GM19438 (cell line): ENCODE measurements at regions not wholly inside any gene's neighbourhood (a gene's known extent, or its start where the extent isn't known, plus 50 kb on each side); places are given as distances from the start of the nearest gene placed in this dataset.

Source experiments
- ATAC-seq: cut with Tn5 transposase; IDR thresholded peaks from one replicate; pipeline ENCODE4 v1.9.1; 2021; ENCODE audit warnings: low read depth; ENCODE audit not compliant: unreplicated experiment

DNA sequence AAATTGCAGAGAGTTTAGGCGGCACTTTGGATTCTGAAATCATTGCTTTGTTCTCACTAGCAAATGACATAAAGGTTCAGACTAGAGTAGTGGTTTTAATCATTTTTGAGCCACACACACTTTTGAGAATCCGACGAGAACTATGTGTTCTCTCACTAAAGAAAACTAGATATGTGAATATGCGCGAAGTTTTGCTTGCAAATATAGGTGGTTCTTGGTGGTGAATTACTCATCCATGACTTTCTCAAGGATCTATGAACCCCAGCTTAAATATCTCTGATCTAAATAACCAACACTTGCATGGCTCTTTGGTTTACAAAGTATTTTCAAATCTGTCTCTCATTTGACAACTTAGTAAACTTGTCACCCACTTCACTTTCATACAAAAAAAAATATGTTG is 54.8 kb downstream of the NOG start:
- ATAC-seq, result no peak

DNA sequence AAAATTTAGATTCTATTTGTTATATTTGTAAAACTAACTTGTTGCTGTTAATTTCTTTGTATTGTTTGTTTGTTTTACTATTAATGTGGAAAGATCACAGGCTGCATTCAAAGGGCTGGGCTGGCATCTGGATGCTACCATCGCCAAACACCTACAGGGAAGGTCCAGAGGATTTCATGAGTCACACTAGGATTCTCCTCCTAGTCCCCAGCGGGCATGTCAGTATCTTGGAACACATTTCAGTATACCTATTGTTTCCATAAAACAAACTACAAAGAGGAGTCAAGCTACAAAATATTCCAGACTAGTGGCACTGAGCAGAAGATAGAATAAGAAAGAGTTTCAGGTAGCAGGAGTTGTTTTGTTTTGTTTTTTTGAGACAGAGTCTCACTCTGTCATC is 55.3 kb downstream of the NOG start:
- ATAC-seq, result no peak

DNA sequence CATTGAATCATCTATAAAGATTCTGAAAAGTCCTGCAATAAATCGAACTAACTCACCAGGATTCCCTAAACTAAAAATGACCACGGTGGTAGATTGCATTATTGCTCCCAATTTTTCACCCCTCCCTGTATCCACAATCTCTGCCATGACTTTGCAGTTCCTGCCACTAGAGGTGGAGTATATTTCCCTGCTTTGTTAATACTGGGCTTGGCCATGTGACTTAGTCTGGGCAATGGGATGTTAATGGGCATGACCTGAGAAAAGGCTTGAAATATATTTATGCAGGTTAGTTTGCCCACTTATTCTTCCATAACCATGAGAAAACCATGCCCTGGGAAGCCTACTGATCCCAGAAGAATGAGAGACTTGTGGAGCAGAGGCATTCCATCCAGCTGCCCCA is 59.1 kb downstream of the NOG start:
- no peak for ATAC-seq

DNA sequence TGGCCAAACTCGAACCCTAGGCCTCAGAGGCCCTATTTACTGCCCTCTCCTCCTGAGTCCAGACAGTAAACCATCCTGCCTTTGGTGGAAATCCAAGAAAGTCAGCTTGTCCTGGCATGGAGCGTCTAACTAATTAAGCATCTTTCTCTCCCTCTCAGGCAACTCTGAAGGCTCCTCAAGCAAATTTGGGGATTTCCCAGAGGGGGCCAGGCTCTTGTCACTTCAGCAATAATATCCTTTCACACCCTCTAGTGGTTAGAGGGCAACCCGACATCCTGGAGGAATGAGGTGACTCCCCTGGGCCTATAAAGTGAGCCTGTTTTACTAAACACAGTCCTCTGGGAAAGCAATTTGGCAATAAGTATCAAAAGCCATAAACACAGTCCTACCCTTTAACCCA is 60.4 kb downstream of the NOG start:
- ATAC-seq, result peak; percentile 98

DNA sequence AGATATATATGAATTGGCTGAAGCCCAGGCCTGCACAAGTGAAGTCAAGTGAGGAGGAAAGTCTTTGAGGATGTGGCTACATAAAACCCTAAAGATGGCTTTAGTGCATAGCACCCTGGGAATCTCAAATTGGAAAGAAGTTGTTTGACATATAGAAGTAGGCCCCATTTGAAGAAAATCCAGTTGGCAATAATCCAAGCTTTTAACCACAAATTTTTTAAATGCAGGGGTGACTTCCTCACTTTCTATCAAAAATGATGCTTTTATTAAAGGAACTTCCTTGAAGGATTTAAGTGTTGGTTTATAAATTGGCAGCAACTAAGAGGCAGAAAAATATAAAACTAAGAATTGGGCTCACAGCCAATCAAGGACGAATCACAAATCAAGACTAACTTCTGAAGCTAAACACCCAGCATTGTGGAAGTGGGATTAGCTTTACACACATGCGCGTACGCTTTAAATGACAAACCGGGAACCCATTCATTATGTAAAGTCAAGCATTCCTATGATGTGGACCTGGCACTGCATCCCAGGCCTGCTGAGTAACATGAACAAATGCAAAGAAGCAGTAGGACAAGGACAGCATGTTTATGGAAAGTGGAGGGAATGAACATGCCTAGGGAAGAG is 63.3 kb downstream of the NOG start:
- ATAC-seq, result no peak

DNA sequence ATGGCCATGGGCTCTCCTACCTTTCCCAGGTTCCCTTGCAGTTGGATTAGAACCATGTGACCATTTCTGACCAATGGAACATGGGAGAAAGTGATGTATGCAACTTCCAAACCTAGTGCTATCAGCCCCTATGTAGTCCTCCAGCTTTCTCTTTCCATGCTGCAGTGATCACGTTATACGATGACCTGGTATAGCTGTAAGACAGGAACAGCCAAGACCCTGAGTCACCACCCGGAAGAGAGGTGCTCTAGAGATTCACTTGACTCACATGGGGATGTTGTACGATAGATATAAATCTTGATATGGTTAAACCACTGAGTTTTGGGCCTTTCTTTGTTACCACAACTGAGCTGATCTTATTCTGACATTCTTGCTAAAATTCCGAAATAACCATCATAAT is 65.1 kb downstream of the NOG start:
- no peak for ATAC-seq

DNA sequence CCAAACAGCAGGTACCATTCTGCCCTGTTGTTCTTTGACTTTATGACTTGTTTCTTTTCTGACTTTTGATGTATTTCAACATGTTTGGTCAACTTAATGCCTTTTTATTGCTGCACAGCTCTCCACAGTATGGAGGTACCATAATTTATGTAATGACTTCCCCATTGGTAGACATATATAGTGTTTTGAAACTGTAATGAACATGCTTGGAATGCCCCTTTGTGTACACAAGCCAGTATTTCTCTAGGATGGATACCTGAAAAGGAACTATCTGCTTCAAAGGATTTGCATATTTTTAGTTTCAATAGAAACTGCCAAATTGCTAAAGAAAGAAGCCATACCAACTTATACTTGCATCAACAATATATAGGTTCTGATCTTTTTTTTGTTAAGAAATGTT is 66.1 kb downstream of the NOG start:
- ATAC-seq, result no peak

DNA sequence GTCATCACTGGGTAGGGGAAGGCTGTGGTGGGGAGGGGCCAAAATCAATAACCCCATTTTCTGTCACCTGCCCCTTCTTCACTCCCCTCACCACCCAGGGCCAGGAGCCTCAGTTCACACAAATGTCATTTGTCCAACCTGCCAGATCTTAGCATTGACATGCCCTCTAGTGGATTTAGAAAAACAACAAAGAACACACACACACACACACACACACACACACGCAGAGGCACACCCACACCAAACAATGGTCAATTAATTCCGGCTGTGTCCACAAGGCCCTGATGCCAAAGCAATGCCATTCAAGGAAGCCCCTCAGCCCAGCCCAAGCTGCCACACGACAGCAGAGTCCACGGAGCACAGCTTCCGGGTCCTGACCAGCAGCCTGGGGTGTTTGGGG is 68.4 kb downstream of the NOG start:
- no peak for ATAC-seq

DNA sequence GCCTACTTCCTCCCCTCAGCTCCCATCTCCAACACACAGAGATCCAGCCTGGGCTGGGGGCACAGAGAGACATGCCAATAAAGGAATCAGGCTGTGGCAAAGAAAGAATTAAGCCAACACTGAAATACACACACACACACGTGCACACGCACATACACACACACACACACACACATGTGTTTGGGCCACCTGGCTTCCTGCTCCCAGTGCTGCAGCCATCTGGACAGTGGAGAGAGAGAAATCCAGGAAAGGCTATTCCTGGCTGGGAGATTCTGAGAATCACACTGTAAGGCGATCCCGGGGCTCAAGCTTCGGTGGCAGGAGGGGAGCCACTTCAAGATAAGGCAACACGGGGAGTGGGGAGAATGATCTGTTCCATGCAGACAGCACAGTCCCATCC is 72.4 kb downstream of the NOG start:
- ATAC-seq, result no peak

DNA sequence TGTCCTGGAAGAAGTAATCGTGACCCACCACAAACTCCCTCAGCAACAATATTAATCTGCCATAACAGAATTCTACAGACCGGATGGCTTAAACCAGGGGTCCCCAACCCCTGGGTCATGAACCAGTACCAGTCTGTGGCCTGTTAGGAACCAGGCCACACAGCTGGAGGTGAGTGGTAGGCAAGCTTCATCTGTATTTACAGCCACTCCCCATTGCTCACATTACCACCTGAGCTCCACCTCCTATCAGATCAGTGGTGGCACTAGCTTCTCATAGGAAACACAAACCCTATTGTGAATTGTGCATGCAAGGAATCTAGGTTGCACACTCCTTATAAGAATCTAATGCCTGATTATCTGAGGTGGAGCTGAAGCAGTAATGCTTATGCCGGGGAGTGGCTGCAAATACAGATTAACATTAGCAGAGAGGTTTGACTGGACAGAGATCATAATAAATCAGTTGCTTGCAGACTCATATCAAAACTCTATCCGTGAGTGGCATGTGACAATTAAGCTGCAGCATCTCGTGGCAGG is 74.5 kb downstream of the NOG start:
- no peak for ATAC-seq

DNA sequence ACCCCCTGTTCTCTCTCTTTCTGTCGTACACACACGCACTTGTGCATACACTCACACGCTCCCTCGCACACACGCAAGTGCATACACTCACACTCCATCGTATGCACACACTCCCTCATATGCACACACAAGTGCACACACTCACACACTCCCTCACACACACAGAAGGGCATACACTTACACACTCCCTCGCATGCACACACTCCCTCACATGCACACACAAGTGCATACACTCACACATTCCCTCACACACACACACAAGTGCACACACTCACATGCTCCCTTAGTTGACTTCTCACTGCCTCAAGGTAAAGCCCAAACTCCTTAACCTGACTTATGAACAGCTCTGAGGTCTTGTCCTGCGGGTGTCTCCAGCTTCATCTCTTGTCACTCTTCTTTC is 78.7 kb downstream of the NOG start:
- ATAC-seq, result no peak

DNA sequence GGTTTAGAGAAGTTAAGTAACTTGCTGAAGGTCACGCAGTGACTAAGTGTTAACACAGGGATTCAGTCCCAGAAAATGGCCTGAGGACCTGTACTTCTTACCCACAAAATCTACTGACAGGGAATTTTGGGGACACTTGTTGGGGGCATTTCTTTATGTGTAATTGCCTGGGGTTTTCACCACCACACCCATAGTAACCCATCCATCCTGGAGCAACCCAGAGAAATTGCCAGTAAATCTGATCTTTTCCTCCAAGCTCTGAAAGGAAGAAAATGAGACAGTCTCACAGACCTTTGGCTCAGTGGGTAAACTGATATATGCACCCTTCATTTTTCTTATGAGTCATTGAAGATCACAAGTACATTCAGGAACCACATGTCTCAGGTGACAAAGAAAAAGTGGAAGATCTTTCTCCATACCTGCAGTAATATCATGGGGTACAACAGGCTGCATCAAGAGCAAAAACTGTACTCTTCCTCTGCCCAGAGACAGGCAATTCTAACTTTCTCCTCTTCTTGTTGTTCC is 81.0 kb downstream of the NOG start:
- no peak for ATAC-seq

DNA sequence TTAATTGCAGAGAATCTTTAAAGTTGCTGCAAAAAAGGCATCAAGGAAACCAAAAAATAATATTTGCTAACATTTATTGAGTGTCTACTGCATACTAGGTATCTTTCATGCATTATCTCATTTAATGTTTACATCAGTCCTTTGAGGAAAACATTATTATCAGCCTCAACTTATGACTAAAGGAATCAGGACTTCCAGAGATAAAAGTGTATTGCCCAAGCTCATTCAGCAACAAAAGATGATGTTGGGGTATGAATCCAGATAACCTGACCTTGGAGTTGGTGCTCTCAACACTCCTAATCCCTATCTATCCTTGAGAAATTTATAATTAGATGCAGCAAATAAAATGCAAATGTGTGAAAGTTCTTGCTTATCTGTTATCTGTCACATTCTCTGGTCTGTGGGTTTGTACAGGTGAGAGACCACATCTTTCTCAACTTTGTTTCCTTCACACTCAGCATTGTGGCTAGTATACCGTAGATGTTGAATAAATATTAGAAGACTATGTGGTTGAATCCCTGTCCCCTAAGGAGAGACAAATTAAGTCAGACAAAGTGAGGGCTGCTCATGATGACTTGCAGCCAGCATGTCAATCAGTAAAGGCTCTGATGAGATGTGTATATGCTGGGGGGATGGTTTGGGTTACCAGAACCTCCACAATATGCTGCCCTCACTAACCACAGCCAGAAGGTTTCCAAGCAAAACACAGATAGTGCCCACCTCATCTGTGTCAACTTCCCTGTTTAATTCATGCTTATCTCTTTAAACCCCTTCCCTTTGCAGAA is 82.6 kb downstream of the NOG start:
- no peak for ATAC-seq

DNA sequence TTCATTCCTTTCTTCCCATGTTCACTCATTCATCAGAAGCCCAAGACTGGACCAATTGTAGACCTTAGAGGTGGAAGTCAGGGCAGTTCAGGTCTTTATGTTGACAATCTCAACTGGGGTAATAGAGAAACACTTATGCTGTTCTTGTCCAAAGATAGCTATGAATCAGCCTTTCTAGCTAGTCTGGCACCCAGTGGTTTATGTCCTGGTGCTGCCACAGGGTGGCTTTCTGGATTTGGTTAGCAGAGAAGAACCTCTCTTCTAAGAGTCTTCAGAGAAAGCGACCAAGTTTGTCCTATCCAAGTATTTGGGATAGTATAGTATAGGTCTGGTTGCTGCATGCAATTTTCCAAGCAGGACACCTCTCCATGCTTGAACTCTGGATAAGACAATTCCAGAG is 83.3 kb downstream of the NOG start:
- ATAC-seq, result no peak

DNA sequence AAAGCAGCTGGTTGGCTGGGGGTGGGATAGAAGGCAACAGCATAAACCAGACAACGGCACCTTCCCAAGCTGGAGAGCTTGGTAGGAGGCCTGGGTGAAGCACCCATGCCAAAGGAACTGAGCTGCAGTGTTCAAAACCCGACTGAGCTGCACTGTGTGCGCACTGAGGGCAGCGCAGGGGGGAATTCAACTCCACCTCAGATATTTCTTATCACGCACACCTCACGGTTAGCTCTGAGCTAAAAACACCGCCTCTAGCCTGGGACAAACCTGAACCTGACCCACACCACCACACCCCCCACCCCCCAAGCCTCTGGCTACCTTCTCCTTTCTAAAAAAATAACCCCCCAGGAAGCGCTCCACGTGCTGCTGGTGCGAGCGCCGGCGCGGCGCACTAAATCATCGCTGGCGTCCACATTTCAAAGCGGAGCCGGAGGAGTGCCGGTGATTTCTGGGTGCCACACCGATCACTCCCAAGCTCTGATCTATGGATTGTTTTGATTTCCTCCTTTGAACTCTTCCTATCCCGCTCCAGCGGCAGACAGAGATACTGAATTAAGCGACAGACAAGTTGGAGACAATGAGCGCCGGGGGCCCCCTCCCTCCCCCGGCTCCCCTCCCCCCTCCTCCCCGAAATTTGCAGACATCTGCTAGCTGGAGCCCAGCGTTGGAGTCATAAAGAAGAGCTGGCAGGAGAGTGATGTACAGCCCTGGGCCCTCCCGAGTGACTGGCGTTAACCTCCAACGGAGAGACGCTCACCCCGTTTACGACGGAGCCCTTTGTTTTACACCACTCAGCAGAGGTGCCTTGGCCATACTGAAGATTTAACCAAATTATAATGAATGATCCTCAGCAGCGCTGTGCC is 85.0 kb downstream of the NOG start:
- no peak for ATAC-seq

DNA sequence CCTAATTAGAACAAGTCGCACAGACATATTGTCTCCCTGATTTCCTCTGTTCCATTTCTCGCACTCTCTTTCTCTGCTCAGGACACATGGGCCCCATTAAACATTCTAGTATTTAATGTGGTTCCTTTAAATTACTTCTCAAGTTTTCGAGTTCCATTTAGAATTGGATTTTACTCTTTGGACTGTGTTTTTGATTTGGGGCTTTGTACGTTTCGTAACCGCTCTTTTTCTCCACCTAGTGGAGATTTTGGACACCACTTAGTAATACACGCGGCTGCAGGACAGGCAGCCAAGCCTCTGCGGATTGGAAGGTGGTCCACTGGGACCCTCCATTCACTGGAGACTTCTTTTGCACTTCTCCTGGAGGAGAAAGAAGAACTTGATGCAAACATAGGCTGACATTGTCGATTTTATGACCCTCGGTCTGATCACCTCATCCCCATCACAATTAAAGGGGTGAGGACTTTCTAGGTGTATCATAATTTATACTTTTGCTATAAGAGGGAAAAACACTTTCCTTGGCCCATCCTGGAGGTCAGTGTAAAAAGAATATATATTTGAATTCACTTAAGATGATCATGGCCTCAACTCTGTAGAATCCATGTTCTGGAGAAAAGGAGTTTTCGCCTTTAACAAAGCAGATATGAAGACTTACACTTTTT is 85.7 kb downstream of the NOG start:
- no peak for ATAC-seq

DNA sequence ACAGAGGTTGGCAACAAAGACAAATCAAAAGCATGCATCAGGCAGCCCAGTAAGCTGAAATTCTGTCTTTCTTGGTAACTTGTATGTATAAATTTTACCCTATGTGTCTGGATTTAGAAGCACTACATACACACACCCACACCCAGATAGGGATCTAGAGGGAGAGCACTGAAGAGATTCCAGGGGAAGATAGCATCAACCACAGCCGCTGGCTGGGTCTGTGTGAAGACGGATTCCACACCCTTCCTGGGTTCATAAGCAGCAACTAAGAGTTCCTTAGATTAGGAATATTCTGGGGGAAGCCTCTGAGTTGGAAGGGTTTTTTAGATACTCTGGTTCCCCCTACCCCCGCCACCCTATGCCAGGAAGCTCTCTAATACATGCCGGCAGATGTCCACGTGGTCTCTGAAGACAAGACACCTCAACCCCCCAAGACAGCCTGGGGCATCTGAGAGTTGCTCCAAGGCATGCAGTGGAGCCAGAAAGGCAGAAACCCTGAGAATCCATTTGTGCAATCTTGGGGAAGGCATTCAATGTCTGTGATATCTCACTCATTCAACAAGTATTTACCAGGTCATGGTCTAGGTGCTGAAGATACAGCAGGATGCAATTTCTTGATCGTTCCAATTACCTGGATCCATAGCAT is 86.4 kb downstream of the NOG start:
- no peak for ATAC-seq

DNA sequence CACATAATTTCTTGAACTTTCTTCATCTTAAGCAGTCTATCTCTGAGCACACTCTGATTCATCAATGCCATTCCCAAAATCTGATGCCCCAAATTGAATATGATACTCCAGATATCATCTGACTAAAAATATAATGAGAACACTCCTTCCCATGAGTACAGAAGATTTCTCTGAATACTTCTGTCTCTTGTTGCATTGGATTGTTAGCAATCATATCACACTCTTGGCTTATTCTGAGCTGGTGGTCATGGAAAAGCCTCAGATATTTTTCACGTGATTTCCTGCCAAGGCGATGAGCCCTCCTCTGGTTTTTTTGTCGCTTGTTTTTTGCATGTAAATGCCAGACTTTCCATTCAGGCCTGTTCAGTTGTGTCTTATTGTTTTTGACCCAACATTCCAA is 87.2 kb downstream of the NOG start:
- no peak for ATAC-seq

DNA sequence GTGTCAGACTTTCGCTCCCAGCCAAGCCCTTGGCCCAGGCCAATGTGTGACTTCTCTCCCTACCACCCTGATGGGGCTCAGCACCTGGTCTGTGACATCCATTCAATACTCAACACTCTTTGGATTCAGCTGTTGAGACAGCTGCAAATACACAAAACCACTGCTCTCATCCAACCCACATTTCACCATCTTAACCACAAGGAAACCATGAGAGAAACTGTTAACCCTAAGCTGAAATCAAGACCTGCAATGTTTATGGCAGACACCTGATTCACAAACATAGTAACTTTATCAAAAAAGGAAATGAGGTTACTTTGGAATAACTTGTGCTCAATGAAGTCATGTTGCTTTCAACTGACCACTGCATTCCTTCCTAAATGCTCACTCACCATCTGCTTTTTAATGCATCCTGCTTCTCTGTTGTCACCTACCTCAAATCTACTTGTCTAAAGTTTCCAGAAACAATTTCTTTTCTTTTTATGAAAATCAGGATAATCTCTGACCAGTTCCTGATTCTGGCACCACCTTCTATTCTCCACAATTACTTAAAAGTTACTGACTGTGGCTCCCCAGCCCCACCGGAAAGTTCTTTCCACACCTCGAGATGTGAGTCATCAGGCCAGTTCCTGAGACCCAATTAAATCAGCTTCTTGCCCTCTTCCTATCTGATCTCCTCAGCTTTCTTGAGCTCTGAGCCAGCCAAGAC is 88.2 kb downstream of the NOG start:
- no peak for ATAC-seq
